ENCODE measurements at regions not wholly inside any gene's neighbourhood (a gene's known extent, or its start where the extent isn't known, plus 50 kb on each side); places are given as distances from the start of the nearest gene placed in this dataset.
"Not testable (repeated sequence)": the region's sequence is repeated elsewhere in the genome, so short reads cannot be mapped to it uniquely, and the experiment has no call there.

DNA sequence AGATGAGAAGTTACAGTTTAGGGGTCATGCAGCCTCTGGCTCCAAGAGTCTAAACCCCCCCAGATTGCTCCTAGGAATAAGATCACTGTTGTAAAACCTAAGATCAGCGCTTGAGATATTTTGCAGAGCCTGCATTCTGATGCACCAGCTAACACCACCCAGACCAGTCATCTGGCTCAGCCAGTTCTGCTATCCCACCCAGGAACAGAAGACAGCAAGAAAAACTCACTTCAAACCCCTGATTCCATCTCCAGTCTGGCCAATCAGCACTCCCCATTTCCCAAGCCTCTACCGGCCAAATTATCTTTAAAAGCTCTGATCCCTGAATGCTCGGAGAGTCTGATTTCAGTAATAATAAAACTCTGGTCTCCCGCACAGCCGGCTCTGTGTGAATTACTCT lies 158.6 kb downstream of the ZNF664 start:
- DNase-seq = no peak

DNA sequence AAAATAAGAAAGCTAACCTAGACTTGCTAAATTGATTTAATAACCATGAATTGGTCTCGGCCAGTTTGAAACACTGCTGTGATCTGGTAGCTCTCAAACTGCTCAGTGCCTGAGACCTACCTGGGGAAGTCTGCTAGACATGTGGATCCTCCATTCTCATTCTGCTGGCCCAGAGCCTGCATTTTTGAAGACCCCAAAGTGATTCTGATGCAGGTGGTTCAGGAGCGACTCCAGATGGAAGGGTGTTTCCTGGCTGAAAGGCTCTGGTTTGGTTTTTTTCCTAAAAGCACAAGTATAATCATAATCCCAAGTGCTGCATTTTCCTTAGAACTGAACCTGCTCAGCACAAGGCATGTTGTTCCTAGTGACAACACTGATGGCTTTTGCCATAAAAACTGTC lies 159.5 kb downstream of the ZNF664 start:
- DNase-seq = no peak

DNA sequence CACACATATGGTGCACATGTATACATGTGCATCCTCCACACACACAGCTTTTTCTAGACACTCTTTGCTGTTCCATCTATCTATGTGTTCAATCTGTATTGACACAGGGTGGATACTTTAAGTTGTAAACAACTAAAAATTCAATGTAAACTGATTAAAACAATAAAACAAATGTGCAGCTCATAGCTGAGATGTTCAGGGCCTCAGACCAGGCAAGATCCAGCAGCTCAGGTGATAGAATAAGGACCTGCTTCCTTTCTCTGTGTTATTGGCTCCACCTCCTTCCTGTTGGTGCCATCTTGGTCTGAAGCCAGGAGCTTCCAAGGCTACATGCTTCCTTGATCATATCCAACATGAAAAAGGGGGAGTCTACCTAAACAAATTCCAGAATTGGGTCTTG lies 158.1 kb upstream of the RFLNA start:
- no peak for DNase-seq

DNA sequence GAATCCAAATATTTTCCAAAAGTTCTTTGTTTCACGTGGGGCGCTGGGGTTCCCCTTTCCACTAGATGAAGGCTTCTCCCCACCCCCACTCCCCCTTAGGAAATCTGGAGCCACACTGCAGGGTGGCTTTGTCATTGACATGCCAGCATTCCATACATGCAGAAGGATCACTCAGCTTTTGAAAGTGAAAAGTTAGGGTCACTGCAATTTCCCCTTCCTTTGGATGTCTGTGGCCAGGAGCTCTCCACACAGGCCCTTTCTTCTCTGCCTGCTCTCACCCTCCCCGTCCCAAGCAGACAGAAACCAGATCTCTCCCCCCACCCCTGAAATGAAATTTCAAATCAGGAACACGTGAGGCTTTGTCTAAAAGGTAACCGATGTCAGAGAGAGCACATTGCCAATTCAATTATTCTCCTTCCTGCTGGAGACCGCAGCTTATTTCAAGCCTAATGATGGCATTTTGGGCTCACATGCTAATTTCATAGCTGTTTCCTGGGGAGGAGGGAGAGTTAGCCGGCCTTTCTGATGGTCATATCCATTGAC lies 153.9 kb upstream of the RFLNA start:
- no peak for DNase-seq

DNA sequence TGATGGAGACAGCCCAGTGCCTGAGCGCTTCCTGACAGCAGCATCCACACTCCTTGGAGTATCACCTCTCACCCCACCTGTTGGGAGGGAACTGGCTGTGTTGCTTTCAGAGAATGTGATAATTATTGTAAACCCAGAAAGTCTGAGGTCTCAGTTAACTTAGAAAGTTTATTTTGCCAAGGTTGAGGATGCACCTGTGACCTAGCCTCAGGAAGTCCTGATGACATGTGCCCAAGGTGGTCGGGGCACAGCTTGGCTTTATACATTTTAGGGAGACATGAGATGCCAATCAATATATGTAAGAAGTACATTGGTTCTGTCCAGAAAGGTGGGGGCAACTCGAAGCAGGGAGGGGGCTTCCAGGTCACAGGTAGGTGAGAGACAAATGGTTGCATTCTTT lies 153.3 kb upstream of the RFLNA start:
- DNase-seq = not testable (repeated sequence)

DNA sequence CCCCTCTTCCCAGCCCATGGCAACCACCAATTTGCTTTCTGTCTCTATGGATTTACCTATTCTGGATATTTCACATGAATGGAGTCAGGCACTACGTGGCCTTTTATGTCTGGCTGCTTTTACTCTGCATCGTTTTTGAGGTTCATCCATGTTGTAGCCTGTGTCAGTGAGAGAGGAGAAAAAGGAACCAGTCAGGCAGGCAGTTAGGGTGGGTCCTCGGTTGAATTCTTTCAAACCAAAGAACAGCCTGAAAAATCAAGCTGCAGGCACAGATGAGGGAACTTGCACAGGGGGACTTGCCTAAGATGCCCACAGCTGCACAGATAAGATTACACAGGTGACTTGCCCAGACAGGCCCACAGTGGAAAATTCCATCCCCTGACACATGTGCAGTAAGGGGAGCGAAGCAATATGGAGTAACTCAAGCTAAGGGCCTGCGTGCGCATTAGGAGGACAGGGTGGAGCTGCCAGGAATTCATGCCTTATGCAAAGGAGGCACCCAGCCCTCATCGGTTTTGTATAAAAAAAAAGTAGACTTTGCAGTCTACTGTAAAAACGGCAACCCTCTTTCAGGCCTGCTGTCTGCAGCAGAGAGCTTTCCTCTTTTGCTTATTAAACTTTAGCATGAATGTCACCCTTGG lies 152.4 kb upstream of the RFLNA start:
- DNase-seq = no peak

DNA sequence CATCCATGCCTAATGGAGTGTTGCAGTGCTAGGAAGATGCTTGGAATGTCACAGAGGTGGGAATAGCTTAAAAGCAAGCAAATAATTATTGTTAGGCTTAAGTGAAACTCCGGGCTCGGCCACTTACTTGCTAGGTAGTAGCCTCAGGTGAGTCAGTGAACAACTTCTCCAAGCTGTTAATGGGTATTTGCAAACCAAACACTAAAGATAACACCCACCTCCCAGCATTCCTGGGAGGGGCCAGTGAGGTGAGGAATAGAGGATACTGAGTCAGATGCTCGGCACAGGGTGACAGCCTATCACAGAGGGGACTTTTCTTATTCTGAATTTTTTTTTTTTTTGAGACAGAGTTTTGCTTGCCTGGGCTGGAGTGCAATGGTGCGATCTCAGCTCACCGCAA lies 151.2 kb upstream of the RFLNA start:
- no peak for DNase-seq

DNA sequence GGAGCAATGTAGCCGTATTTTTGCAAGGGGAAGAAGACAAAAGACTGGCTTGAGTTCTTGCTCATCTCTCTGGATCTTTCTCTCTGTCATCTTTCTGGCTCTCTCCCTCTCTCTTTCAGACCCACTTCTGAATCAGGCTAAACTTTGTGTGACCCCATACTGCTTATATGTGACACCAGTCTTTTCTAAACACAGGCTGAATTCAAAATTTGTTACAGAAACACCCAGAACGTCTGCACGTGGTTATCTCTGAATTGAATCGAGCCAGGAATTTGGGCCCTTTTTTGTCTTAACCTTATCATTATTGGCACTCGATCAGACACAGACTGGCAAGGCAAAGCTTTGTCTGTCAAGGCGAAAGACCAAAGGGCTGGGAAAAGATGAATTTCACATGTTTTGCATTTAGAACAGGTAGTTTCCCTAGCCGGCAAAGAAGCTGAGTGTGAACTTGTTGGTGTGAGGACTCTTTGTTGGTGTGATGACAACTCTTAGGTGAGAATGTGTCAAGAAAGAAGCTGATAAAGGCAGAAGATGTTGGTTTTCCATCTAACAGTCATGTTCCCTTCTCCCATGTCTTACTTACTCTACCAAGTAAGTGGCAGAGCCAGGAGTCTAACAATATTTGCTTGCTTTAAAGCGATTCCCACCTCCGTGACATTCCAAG lies 150.2 kb upstream of the RFLNA start:
- DNase-seq = no peak

DNA sequence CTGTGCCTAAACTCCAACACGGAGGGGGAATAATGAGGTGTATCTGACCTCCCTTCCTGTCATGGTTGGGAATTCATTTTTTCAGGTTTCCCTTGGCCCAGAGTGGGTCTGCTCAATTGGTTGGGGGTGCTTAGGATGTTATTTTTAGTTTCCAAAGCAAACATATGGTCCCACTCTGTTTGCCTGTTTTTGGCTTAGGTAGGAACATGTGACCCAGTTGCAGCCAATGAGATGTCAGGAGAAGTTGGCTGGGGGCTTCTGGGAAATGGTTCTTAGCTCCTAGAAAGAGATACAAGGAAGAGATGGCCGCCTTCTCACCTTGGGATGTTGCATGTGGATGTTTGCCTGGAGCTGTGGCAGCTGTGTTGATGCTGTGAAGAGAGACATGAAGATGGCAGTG lies 147.9 kb upstream of the RFLNA start:
- no peak for DNase-seq

DNA sequence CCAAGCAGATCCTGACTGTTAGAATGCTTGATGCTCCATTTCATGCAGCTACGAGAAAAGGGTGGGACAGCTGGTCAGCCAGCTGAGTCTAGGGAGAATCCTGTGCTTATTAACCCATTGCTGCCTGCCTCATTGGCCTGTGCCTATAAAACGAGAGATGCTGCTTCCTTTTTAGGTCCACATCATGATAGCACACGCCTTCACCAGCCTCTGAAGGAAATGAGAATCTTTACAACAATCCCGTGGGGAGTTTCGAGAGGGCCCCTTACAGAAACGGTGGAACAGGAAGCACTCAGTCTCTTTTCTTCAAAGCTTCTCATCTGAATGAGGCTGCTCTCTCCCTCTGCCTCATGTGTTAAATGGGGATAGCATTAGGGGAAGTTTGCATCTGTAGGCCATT lies 147.3 kb upstream of the RFLNA start:
- no peak for DNase-seq

DNA sequence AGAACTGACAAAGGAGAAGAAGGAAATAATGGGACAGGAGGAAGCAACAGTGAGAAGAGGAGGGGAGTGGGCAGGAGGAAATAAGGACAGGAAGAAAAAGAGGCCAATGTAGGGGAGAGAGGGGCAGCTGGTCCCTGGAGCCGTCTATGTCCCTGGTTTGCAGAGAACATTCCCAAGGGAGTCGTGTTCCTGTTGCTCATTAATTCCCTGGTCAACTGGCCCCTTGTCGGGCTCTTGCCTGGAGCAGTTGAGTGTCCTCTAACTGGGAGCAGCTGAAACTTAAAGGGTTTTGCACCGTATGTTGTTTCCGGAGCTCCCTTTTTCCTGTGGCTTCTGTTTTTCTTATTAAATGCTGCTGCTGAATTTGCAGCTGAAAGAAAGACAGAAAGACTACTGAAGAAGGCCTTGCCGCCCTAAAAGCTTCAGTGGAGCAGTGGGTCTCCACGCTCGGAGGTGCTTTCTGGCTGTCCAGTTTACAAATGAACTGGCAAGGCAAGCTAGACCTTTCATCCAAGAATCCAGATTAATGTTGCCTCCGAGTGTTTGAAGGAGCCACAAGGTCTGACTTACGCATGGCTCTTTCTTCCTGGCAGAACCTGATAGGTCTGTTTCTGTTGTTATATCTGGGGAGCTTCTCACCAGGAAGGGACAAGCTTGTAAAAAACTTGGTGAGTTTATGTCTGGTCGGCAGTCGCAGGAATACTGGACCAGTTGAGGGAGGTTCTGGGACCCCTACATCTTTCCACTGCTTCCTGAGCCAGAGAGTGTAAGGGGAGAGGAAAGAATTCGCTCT lies 146.2 kb upstream of the RFLNA start:
- DNase-seq = no peak

DNA sequence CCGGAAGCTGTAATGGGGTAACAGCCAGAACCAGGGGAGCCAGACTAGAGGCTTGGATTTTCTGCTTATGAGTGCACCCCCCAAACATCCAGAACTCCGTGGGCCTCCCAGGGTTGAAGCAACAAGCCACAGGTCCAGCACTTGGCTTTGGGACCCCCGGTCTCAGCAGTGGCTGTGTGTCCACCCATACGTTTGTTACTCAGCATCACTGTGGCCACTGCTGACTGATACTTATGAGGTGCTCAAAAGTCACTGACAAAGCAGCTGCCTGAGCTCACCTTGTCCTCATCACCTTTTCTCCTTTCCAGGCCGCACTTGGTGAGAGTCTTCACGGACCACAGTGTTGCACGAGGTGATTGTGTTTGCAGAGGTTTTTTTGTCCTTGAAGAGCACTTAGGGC lies 145.6 kb upstream of the RFLNA start:
- DNase-seq = no peak

DNA sequence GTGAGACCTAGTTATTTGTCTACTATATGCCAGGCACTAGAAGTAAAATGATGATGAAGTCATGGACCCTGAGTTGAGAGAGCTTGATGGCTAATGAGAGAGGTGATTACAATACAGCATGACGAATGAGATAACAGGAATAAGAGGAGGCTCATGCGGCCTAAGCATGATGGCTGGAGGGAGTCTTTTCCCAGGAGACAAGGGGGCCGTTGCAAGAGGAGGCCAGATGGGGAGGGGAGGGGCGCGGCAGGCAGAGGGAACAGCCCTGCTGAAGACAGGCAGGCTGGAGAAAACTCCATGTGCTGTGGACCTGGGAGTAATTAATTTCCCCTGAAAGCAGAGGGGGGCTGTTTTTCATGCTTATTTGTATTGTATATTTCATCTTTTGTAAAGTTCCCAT lies 144.7 kb upstream of the RFLNA start:
- no peak for DNase-seq

DNA sequence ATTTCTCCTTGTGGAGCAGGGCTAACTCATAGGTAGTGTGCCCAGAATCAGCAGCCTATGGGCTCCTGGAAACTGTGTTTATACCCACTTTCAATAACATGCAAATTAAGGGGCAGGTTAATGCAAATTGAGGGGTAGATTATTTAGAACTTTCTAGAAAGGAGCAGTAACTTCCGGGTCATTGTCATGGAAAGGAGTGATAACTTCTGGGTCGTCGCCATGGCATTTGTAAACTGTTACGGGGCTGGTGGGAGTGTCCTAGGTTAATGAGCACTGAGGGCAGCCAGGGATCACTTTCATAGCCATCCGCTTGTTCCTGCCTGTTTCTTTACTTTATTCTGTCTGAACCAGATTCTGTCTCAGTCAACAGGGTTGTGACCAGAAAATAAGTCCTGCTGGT lies 143.3 kb upstream of the RFLNA start:
- no peak for DNase-seq

DNA sequence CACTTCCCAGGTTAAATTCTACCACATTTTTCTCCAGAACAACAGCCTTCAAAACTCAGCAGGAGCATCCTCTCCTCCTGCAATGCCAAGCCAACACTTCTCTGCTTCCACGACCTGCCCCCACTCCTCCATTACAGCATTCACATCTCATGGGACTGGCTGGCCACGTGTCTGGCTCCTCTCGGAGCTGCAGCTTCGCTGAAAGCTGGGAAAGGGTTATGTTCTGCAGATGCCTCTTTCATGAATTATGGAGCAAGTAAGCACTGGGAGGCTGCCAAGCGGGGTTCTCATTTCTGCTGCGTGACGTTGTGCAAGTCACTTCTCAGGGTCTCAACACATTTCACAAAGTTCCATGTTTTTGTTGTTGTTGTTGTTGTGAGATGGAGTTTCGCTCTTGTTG lies 142.2 kb upstream of the RFLNA start:
- no peak for DNase-seq

DNA sequence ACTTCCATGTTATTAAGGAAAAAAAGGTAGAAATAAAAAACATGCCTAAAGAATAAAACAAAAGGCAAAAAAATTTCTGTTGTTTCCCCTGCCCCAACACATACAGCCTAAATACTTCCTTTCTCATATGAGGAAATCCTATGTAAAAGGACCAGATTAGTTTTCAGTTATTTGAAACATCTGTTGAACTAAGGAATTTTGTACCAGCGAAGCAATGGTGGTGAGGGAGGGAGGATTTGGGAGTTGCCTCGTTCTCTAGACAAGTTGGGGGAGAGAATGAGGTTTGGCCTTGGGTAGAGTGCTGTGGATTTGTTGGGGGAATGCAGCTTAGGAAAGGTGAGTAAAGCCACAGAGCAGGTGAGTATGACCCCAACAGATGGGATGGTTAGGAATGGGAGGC lies 141.5 kb upstream of the RFLNA start:
- DNase-seq = no peak

DNA sequence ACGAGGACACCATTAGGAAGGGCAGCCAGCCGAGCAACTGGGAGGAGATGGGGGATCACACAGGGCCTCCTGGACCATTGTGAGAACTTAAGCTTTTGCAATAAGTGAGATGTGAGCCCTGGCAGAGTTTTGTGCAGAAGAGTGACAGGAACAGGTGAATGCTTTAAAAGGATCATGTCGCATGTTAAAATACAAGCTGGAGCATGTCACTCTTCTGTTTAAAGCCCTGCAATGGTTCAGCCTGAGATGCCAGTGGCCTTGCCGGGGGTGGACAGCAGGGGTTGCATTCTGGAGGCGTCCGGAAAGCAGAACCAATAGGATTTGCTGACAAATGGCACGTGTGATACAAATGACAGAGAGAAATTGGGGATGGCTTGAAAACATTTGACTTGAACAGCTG lies 137.5 kb upstream of the RFLNA start:
- DNase-seq = no peak

DNA sequence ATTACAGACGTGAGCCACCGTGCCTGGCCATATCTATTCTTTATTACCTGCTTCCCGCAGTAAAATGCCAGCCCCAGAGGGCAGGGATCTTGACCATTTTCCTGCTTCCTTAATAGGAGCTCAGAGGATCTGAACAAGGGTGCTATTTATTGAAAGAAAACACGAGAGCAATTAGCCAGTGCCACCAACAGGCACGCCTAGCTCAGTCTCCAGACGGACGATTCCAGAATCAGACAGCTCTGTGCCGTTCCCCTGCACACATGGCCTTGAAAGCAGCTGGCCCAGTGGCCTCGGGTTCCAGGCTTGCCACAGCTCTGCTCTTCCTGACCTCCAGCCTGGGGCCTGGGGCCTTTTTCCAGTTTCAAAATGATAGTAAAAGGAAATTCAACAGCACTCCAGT lies 135.2 kb upstream of the RFLNA start:
- no peak for DNase-seq

DNA sequence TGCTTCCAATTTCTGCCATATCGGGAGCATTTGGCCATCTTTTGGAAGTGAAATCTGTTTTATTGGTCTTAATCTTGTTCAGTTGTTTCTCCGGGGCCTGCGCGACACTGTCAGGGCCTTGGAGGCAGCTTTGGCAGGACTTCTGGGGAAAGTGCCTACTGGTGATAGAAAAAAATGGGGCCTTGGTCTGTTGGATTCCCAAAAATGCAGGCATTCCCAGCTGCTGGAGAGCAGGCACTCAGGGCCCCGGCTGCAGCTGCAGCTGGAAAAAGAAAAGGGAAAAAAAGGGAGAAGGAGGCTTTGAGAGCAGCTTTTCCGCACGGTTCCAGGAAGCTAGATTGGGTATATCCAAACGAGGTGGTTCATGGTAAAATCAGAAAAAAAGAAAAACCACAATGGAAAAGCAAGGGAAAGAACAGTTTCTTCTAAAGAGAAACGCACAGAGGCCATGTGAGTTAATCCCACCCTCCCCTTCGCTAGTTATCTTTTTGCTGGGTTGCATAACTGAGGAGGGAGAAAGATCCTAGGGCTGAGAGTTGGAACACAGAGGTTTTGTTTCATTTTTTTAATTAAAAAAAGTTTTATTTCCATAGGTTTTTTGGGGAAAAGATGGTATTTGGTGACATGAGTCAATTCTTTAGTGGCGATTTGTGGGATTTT lies 134.7 kb upstream of the RFLNA start:
- DNase-seq = no peak

DNA sequence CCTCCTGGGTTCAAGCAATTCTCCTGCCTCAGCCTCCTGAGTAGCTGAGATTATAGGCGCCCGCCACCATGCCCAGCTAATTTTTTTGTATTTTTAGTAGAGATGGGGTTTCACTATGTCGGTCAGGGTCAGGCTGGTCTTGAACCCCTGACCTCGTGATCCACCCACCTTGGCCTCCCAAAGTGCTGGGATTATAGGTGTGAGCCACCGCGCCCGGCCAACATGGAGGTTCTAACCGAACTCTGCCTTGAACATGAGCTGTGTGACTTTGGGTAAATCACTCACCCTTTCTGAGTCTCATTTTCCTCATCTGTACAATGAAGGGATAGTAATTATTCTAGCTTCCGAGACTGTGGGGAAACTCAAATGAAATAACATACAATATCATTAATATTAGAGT lies 133.5 kb upstream of the RFLNA start:
- DNase-seq = not testable (repeated sequence)

DNA sequence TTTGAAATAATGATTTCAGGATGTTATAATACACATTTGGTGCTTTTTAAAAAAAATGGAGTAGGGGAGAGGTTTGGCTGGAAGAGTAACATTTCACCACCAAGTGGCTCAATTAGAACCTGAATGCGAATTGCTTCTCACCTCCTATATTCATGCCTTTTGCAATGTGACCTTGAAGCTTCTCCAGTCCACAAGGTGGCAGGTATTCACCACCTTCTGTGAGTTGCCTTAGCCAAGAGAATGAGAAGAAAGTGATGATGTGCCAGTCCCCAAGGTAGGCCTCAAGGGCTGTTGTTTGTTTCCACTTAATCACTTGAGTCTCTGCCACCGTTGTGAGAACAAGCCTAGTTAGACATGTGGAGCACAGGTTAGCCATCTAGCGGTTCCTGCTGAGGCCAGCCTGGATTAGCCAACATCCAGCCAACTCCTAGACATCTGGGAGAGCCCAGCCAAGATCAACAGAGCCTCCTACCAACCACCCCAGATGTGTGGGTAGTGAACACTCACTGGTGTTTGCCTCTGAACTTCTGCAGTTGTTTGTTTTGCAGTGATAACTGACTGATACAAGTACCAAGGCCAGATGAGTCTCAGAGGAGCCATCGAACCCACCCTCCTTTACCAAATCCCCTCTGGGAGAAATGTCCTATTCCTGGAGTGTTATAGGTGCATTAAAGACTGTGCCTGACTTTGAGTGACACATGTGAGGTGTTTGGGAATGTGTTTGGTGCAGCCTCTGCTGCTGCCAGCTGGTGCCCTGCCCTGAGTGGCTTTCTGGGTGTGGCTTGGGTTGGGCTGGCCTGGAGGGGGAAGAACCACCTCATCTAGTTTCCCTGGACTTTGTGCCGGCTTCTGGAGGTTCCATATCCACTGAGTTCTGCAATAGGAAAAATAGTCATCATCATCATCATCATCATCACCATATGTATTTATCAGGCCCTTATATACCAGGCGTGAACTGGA lies 132.5 kb upstream of the RFLNA start:
- no peak for DNase-seq

DNA sequence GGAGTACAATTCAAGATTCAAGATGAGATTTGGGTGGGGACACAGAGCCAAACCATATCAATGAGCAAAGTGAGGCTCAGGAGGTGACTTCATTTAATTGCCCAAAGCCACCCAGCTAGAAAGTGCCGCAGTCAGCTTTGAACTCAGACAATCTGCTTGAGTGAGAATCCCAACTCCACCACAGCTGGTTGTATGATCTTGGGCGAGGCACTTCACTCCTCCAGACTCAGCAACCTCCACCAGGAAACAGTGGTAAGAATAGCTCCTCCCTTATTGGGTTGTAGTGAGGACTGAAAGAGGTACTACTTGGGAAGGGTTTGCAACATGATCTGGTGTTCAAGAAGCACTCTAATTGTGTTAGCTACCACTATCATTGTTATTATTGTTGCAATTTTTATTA lies 129.2 kb upstream of the RFLNA start:
- no peak for DNase-seq
